NCI-H460 (cell line): ENCODE measurements at regions not wholly inside any gene's neighbourhood (a gene's known extent, or its start where the extent isn't known, plus 50 kb on each side); places are given as distances from the start of the nearest gene placed in this dataset.
"Not testable (repeated sequence)": the region's sequence is repeated elsewhere in the genome, so short reads cannot be mapped to it uniquely, and the experiment has no call there.

Source experiments
- DNase-seq: peaks from one replicate; pipeline ENCODE4 v3.0.0-alpha.2; 2016; ENCODE audit warnings: low read depth; ENCODE audit errors: extremely low read depth

GRCh38 chr2:89199453-89200246 lies 508.2 kb downstream of the RPIA start:
- DNase-seq = not testable (repeated sequence)

DNA sequence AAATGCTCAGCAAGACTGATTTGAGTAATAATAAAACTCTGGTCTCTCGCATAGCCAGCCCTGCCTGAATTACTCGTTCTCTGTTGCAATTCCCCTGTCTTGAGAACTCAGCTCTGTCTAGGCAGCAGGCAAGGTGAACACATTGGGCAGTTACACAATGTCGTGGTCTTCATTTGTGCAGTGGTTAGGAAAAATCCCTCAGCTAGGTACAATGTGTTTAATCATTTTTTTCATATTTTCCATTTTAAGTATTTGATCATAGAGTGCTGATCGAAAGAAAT lies 508.7 kb downstream of the RPIA start:
- DNase-seq = not testable (repeated sequence)

DNA sequence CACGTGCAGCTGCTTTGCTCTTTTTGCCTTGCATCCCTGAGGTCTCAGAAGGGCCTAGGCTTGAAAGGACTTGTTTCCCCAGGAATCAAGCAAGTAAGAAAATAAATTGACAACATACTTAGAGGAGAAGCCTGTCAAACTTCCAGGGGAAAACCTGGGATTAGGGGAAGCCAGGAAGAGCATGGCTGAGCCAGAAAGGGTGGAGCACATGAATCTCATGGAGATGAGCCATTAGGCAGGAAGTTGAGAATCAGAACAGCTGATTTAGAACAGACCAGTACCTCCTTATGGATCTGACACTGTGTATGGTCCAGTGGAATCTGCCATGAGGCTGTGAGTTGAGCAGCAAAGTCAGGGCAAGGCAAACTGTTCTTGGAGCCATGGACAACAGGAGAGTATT lies 511.0 kb downstream of the RPIA start:
- not testable (repeated sequence) for DNase-seq

DNA sequence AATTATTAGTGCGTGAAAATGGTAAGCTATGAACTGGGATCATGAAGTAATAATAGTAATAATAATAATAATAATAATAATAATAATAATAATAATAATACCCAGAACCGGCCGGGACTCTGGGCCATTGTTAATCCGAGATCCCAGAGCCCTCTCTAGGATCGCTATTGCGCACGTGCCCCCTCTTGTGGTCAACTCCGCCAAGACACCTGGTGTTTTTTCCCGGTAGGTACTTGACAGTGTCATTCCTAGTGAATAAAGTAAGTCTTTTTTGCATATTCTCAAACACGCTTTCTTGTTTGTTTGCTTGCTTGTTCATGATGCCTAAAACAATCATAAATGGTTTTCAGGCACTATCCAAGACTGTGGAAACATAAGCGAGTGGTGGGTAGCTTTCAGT lies 513.7 kb downstream of the RPIA start:
- peak; percentile 21 for DNase-seq

GRCh38 chr2:89208144-89208932 lies 516.9 kb downstream of the RPIA start:
- DNase-seq = not testable (repeated sequence)

GRCh38 chr2:89213151-89213550 lies 521.7 kb downstream of the RPIA start:
- DNase-seq = not testable (repeated sequence)

DNA sequence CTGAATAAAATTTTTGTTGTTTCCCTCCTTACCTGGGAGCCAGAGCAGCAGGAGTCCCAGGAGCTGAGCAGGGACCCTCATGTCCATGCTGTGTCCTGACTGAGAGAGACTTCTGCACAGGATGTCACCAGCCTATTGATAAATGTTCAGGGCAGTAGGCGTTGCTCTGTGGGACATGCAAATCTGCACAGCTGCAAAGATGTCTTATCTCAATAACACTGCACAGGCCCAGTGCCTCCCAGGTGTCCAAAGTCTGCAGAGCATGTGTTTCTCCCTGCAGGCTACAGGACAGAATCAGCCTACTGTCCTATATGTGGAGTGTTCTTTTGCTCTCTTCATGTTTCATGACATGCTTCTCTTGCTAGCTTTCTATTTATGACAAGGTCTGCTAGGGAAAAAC lies 522.3 kb downstream of the RPIA start:
- DNase-seq = not testable (repeated sequence)

- not testable (repeated sequence) for DNase-seq
Observed at GRCh38 chr2:89221474-89221873, 530.0 kb downstream of the RPIA start.

GRCh38 chr2:89222063-89222732 lies 530.7 kb downstream of the RPIA start:
- not testable (repeated sequence) for DNase-seq

DNA sequence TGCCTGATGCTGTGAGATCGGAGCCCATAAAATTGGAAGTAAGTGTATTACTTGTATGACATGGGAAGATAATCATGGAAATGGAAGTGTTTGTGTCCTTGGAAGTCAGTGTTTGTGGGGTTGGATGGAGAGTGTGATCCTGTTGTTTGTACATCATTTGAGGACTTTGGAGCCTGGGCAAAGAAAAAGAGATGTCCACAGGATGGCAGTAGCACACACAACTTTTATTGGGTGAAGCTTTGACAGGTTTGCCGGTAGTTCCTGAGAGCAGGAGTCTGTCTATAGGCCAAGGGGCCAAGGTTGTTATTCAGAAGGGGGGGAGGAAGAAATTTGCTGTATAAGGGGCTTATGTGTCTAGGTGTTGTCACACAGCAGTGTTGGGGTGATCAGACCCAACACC lies 533.3 kb downstream of the RPIA start:
- not testable (repeated sequence) for DNase-seq

DNA sequence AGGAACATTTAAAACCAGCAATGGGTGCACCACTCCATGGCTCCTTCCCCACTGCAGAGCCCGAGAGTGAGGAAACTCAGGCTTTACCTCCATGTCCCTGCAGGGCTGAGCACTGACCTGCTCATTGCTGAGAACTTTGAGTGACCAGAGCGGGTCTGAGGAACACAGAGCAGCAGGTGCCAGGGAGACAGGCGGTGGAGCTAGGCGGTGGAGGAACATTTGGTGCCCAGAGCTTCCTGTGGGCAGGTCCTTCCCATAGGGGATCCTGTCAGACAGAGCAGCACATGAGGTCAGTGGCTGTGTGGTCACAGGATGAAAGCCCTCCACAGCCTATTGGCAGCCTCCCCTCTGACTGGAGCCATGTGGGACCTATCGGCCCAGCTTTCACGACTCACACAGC lies 538.5 kb downstream of the RPIA start:
- DNase-seq = not testable (repeated sequence)

DNA sequence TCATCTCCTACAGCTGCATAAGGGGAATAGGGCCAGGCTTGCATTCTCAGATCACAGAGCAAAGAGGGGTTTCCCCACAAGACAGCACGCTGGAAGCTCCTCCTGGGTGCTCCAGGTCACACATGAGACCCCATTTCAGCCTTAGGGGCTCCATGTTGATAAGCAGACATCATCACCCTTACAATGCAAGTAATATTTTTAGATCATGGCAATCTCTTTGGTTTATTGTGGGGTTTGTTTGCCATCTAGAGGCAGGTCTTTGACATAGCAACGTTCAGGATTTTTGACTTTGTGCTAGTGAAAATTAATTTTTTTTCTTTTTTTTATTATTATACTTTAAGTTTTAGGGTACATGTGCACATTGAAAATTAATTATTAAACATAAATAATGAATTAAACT lies 539.8 kb downstream of the RPIA start:
- DNase-seq = not testable (repeated sequence)

DNA sequence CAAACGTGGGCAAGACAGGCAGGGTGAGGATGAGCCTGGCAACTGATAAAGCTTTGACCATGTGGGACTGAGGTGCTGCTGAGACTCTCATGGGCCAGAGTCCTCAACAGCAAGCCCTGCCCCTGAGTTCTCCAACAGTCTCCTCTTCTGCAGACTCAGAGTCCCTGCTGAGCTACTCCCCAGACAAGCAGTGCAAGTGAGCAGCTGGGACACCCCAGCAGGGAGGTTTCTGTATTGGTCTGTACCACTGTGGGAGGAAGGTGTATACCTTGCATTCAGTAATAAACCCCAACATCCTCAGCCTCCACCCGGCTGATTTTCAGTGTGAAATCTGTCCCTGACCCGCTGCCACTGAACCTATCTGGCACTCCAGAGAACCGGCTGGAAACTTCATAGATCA lies 542.5 kb downstream of the RPIA start:
- not testable (repeated sequence) for DNase-seq

GRCh38 chr2:89234818-89235466 lies 543.5 kb downstream of the RPIA start:
- not testable (repeated sequence) for DNase-seq

DNA sequence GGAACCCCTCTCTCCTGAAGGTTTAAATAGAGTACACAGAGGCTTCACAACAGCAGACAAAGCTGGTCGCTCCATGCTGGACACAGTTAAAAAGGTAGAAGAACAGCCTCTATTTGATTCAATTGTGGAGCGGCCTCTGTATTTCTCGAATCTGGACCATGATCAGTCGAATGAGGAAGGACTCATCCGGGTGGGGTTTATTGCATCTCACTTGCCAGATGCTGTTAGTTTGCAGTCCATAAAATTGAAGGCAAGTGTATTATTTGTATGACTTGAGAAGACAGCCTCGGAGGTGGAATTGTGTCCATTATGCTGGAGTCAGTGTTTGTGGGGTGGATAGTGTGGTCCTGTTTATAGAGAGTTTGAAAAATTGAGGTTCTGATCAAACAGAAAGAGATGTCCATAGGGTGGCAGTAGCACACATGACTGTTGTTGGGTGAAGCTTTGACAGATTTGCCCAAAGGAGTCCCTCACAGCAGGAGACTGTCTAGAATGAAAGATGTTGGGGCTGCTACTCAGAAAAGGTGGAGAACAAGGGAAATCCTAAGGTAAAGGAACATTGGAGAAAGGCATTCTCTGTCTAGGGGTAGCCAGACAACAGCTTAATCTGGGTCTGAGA lies 545.5 kb downstream of the RPIA start:
- DNase-seq = not testable (repeated sequence)

GRCh38 chr2:89237783-89238182 lies 546.3 kb downstream of the RPIA start:
- DNase-seq = not testable (repeated sequence)

GRCh38 chr2:89243114-89243700 lies 551.7 kb downstream of the RPIA start:
- DNase-seq = not testable (repeated sequence)

DNA sequence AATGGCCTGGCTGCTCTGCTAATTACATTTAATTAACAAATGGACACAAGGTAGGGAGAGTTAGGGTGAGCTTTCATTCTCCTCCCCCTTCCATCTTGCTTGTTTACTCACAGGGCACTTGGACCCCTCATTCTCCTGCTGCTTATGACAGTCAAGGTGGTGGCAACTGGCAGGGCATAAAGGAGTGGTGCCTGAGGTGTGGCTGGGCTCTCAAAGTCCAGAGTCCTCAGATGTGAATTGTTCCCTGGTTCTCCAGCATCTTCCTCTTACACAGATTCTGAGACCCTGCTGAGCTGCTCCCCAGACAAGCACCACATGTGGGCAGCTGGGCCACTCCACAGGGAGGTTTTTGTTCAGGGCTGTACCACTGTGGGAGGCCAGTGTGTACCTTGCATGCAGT lies 552.9 kb downstream of the RPIA start:
- not testable (repeated sequence) for DNase-seq

GRCh38 chr2:89245478-89245877 lies 554.0 kb downstream of the RPIA start:
- DNase-seq = not testable (repeated sequence)

- not testable (repeated sequence) for DNase-seq
Observed at GRCh38 chr2:89246027-89246426, 554.6 kb downstream of the RPIA start.
